22Rv1 (cell line): ENCODE measurements at regions not wholly inside any gene's neighbourhood (a gene's known extent, or its start where the extent isn't known, plus 50 kb on each side); places are given as distances from the start of the nearest gene placed in this dataset.

Experiments
- CTCF ChIP-seq: fragments of 450-650 bp; IDR thresholded peaks from 2 replicates; pipeline ENCODE4 v1.5.1; 2017; ENCODE audit warnings: mild to moderate bottlenecking
- ZFX ChIP-seq: fragments of 450-650 bp; IDR thresholded peaks from 2 replicates; pipeline ENCODE4 v1.6.1; 2017; ENCODE audit warnings: antibody characterized with exemption, borderline replicate concordance

GRCh38 chr3:176839466-176839865, 357.8 kb downstream of the TBL1XR1 start:
- no peak for TF ChIP-seq CTCF
- no peak for TF ChIP-seq ZFX
